ENCODE measurements at regions not wholly inside any gene's neighbourhood (a gene's known extent, or its start where the extent isn't known, plus 50 kb on each side); places are given as distances from the start of the nearest gene placed in this dataset.
A peak's percentile ranks its signal among the peaks of the same experiment; 100 is the strongest.

DNA sequence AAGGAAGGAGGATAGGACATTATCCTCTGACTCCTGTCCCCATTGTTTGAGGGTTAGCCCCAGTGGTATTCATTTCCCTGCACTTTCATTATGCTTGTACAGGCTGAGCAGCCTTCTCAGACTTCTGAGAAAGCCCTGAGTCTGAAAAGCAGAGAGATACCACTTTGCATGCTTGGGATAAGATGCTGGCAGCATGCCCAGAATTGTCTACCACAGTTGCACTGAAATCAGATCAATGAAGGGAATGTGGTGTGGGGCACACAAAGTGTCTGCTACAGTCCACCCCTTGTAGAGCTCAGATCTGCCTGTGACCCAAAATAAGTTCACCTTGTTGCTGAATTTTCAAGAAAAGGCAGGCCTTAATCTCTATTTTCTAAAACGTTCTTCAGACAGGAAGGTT is 160.6 kb downstream of the CCT6B start:
- no peaks in the 10 kb centered on the region for H3K27me3 ChIP-seq
- 32 to 65% (median 54%) methylated on average over 1 of the region's 1 CpG for WGBS, 4 donors
- TF ChIP-seq POLR2A (IDR thresholded peaks at IDR 0.05): no peak
- TF ChIP-seq, protein P1, sequence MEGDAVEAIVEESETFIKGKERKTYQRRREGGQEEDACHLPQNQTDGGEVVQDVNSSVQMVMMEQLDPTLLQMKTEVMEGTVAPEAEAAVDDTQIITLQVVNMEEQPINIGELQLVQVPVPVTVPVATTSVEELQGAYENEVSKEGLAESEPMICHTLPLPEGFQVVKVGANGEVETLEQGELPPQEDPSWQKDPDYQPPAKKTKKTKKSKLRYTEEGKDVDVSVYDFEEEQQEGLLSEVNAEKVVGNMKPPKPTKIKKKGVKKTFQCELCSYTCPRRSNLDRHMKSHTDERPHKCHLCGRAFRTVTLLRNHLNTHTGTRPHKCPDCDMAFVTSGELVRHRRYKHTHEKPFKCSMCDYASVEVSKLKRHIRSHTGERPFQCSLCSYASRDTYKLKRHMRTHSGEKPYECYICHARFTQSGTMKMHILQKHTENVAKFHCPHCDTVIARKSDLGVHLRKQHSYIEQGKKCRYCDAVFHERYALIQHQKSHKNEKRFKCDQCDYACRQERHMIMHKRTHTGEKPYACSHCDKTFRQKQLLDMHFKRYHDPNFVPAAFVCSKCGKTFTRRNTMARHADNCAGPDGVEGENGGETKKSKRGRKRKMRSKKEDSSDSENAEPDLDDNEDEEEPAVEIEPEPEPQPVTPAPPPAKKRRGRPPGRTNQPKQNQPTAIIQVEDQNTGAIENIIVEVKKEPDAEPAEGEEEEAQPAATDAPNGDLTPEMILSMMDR (IDR thresholded peaks at IDR 0.05): no peak
- no peak for DNase-seq
- intact Hi-C loops (cut with DNase I): no loop called here
- no peaks in the 10 kb centered on the region for H3K36me3 ChIP-seq (replicated peaks in 1 of 2)
- no peaks in the 10 kb centered on the region for H3K4me1 ChIP-seq (replicated peaks in 1 of 2)
- no peak overlapping the region for H3K27ac ChIP-seq
- H3K9me3 ChIP-seq (replicated peaks in 1 of 3): no peaks in the 10 kb centered on the region
- no peak overlapping the region for H3K4me3 ChIP-seq

DNA sequence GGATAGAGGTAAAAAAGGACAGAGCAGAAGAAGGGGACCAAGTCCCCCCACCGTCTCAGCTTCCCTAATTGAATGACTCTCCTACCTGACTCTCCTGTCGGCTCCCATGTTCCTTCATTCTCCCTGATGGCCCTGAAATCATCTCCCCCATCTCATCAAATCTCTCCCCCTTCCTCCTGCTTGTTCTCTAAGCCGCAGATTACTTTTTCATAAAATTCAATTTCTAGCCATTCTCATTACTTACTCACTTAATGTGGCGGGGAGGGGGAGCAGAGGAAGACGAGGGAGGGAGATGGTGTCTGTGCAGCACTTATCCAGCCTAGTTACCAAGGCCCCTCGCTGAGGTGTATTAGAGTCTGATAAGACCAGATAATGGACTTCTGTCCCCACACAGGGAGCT is 161.5 kb downstream of the CCT6B start:
- no peak for TF ChIP-seq POLR2A (IDR thresholded peaks at IDR 0.05)
- TF ChIP-seq, protein P1 (IDR thresholded peaks at IDR 0.05): no peak

DNA sequence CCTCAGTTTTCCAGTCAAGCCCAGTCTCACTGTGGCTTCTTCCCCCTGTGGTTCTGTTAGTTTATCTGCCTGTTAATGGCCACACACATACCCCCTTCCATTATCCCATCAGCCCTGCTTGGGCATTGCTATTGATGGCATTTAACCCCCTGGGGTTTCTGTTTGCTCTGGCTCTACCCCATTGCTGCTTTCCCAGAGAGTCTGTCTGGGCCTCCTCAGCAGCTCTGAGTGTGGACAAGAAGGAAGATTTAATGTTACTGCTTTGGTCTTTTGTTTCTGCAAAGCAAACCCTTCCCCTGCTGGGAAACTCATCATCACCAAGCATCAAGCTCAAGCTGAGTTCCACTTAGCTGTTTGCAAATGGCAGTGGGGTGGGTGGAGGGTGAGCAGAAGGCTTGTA is 162.7 kb downstream of the CCT6B start:
- Histone ChIP-seq H3K36me3 (replicated peaks in 1 of 2) (no peaks in the 10 kb centered on the region), H3K4me3 (no peak overlapping the region), H3K9me3 (replicated peaks in 1 of 3) (no peaks in the 10 kb centered on the region), H3K4me1 (replicated peaks in 1 of 2) (no peaks in the 10 kb centered on the region), H3K27me3 (no peaks in the 10 kb centered on the region), H3K27ac (no peak overlapping the region)
- intact Hi-C loops (cut with DNase I): no loop called here
- no peak for DNase-seq
- TF ChIP-seq, protein P1 (IDR thresholded peaks at IDR 0.05): no peak
- TF ChIP-seq POLR2A (IDR thresholded peaks at IDR 0.05): no peak

More for the DNA sequence above, 161.5 kb downstream of the CCT6B start:
- H3K4me1 ChIP-seq (replicated peaks in 1 of 2): no peaks in the 10 kb centered on the region
- no peak overlapping the region for H3K4me3 ChIP-seq
- H3K27ac ChIP-seq: no peak overlapping the region
- no peaks in the 10 kb centered on the region for H3K27me3 ChIP-seq
- H3K36me3 ChIP-seq (replicated peaks in 1 of 2): no peaks in the 10 kb centered on the region
- intact Hi-C loops (cut with DNase I): no loop called here
- 66 to 76% (median 72%) methylated on average over 6 of the region's 6 CpGs for WGBS, 4 donors
- DNase-seq: no peak
- no peaks in the 10 kb centered on the region for H3K9me3 ChIP-seq (replicated peaks in 1 of 3)

DNA sequence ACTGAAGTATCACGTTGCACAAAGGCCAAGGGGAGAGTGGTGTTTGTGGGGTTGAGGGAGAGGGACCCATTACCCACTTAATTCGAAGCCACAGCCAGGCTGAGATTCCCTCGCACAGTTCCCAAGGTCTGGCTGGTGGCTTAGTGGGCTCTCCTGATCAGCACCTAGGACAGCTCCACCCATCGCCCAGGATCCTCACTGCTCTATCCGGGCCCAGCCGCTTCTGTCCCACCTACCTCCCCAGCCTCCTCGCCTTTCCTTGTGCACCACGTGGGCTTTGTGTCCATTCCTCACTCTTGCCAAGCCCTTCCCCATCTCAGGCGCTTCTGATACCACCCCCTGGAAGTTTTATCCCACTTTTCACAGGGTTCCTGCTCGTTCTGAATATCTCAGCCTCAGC is 163.5 kb downstream of the CCT6B start:
- 8 to 15% (median 13%) methylated on average over 10 of the region's 10 CpGs for WGBS, 4 donors
- intact Hi-C loops (cut with DNase I): no loop called here
- H3K27ac ChIP-seq: no peak overlapping the region
- peak in 6 of 7 donors; percentile 24 to 37 (median 28) for DNase-seq
- H3K36me3 ChIP-seq (replicated peaks in 1 of 2): no peaks in the 10 kb centered on the region
- no peak for TF ChIP-seq POLR2A (IDR thresholded peaks at IDR 0.05)
- TF ChIP-seq, protein P1 (IDR thresholded peaks at IDR 0.05): no peak
- no peaks in the 10 kb centered on the region for H3K27me3 ChIP-seq
- H3K4me1 ChIP-seq (replicated peaks in 1 of 2): no peaks in the 10 kb centered on the region
- H3K9me3 ChIP-seq (replicated peaks in 1 of 3): no peaks in the 10 kb centered on the region
- H3K4me3 ChIP-seq: no peak overlapping the region
